ENCODE measurements at regions not wholly inside any gene's neighbourhood (a gene's known extent, or its start where the extent isn't known, plus 50 kb on each side); places are given as distances from the start of the nearest gene placed in this dataset.
"Not testable (repeated sequence)": the region's sequence is repeated elsewhere in the genome, so short reads cannot be mapped to it uniquely, and the experiment has no call there.

GRCh38 chr9:102728946-102729345, 266.2 kb upstream of the CYLC2 start:
- Histone ChIP-seq H3K27me3 (replicated peaks; ENCODE audit: insufficient read depth, low read length) (no peaks in the 10 kb centered on the region), H3K36me3 (replicated peaks; ENCODE audit: insufficient read depth, low read length) (no peaks in the 10 kb centered on the region), H3K9me3 (replicated peaks; ENCODE audit: insufficient read depth, low read length) (no peaks in the 10 kb centered on the region), H3K4me2 (ENCODE audit: low read depth, low read length) (no peak overlapping the region), H3K79me2 (ENCODE audit: low read length) (no peaks in the 10 kb centered on the region), H4K20me1 (ENCODE audit: insufficient read depth, low read length) (no peaks in the 10 kb centered on the region), H2AFZ (ENCODE audit: low read length) (no peak overlapping the region), H3K9me2 (replicated peaks; ENCODE audit: insufficient read depth, low read length) (no peaks in the 10 kb centered on the region), H3K27ac (ENCODE audit: low read length) (no peak overlapping the region), H3F3A (ENCODE audit: insufficient read depth, low read length) (no peaks in the 10 kb centered on the region), H3K4me1 (ENCODE audit: low read length) (no peaks in the 10 kb centered on the region), H3K9ac (ENCODE audit: low read length) (no peak overlapping the region), H3K4me3 (ENCODE audit: low read length) (no peak overlapping the region)
- TF ChIP-seq EZH2 (optimal IDR thresholded peaks at IDR 0.05; ENCODE audit: low read depth, low read length) (no peak), CTCF (IDR thresholded peaks at IDR 0.05; ENCODE audit: low read length) (no peak), EZH2phosphoT487 (IDR thresholded peaks at IDR 0.05; ENCODE audit: low read length) (no peak)
- no peak for DNase-seq

GRCh38 chr9:102714184-102714583, 280.9 kb upstream of the CYLC2 start:
- H3K9me3 ChIP-seq (replicated peaks; ENCODE audit: insufficient read depth, low read length), result no peaks in the 10 kb centered on the region
- H4K20me1 ChIP-seq (ENCODE audit: insufficient read depth, low read length), result no peaks in the 10 kb centered on the region
- H3K4me2 ChIP-seq (ENCODE audit: low read depth, low read length), result no peak overlapping the region
- no peak overlapping the region for H2AFZ ChIP-seq (ENCODE audit: low read length)
- DNase-seq, result no peak
- no peak overlapping the region for H3K9ac ChIP-seq (ENCODE audit: low read length)
- H3K79me2 ChIP-seq (ENCODE audit: low read length), result no peaks in the 10 kb centered on the region
- no peak overlapping the region for H3K27ac ChIP-seq (ENCODE audit: low read length)
- H3K4me3 ChIP-seq (ENCODE audit: low read length), result no peak overlapping the region
- no peak for TF ChIP-seq CTCF (IDR thresholded peaks at IDR 0.05; ENCODE audit: low read length)
- TF ChIP-seq EZH2 (optimal IDR thresholded peaks at IDR 0.05; ENCODE audit: low read depth, low read length), result no peak
- H3K4me1 ChIP-seq (ENCODE audit: low read length), result no peaks in the 10 kb centered on the region
- no peaks in the 10 kb centered on the region for H3F3A ChIP-seq (ENCODE audit: insufficient read depth, low read length)
- no peaks in the 10 kb centered on the region for H3K9me2 ChIP-seq (replicated peaks; ENCODE audit: insufficient read depth, low read length)
- H3K27me3 ChIP-seq (replicated peaks; ENCODE audit: insufficient read depth, low read length), result no peaks in the 10 kb centered on the region
- H3K36me3 ChIP-seq (replicated peaks; ENCODE audit: insufficient read depth, low read length), result no peaks in the 10 kb centered on the region

DNA sequence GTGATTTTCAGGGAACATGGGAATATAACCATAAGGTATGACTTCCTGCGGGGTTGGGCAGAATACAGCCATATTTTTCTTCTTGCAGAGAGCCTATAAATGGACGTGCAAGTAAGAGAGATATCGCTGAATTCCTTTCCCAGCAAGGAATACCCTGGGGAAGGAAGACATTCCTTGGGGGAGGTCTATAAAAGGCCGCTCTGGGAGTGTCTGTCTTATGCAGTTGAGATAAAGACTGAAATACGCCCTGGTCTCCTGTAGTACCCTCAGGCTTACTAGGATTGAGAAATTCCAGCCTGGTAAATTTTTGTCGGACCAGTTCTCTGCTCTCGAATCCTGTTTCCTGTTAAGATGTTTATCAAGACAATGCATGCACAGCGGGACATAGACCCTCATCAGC, 282.2 kb upstream of the CYLC2 start:
- not testable (repeated sequence) for H3K9ac ChIP-seq (ENCODE audit: low read length); H3K4me3 ChIP-seq (ENCODE audit: low read length); H3K36me3 ChIP-seq (replicated peaks; ENCODE audit: insufficient read depth, low read length); H3K27me3 ChIP-seq (replicated peaks; ENCODE audit: insufficient read depth, low read length); H3F3A ChIP-seq (ENCODE audit: insufficient read depth, low read length); DNase-seq; H3K9me3 ChIP-seq (replicated peaks; ENCODE audit: insufficient read depth, low read length); H3K4me2 ChIP-seq (ENCODE audit: low read depth, low read length); H3K9me2 ChIP-seq (replicated peaks; ENCODE audit: insufficient read depth, low read length); H3K4me1 ChIP-seq (ENCODE audit: low read length); H3K79me2 ChIP-seq (ENCODE audit: low read length); H2AFZ ChIP-seq (ENCODE audit: low read length); H4K20me1 ChIP-seq (ENCODE audit: insufficient read depth, low read length); H3K27ac ChIP-seq (ENCODE audit: low read length)

DNA sequence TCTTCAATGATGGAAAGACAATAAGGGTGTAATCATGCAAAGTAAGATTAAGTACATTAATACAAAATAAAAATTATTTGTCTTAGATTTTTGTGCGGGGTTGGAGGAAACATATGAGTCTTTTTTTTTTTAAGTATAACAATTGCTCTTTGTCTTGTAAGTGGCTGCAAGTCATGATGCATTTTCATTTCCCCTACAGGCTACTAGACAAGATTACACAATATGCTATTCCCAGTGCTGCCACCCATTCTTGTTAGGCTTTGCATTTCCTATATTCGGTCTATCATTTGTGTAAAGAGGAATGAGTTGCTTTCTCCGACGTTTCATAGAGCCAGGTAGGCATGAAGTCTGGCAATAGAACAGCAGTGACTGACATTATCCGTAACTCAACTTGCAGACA, 294.2 kb upstream of the CYLC2 start:
- Histone ChIP-seq H2AFZ (ENCODE audit: low read length) (no peak overlapping the region), H3K79me2 (ENCODE audit: low read length) (no peaks in the 10 kb centered on the region)

More for the DNA sequence above, 294.2 kb upstream of the CYLC2 start:
- Histone ChIP-seq H3K27me3 (replicated peaks; ENCODE audit: insufficient read depth, low read length) (no peaks in the 10 kb centered on the region), H3K27ac (ENCODE audit: low read length) (no peak overlapping the region), H3K9me3 (replicated peaks; ENCODE audit: insufficient read depth, low read length) (no peaks in the 10 kb centered on the region), H3F3A (ENCODE audit: insufficient read depth, low read length) (no peaks in the 10 kb centered on the region; the same call in 1 of the 2 replicates), H3K9ac (ENCODE audit: low read length) (no peak overlapping the region), H3K36me3 (replicated peaks; ENCODE audit: insufficient read depth, low read length) (no peaks in the 10 kb centered on the region), H3K9me2 (replicated peaks; ENCODE audit: insufficient read depth, low read length) (no peaks in the 10 kb centered on the region), H3K4me2 (ENCODE audit: low read depth, low read length) (no peak overlapping the region), H3K4me1 (ENCODE audit: low read length) (no peaks in the 10 kb centered on the region), H3K4me3 (ENCODE audit: low read length) (no peak overlapping the region), H4K20me1 (ENCODE audit: insufficient read depth, low read length) (no peaks in the 10 kb centered on the region)
- no peak for DNase-seq
- TF ChIP-seq CTCF (IDR thresholded peaks at IDR 0.05; ENCODE audit: low read length) (no peak), EZH2phosphoT487 (IDR thresholded peaks at IDR 0.05; ENCODE audit: low read length) (no peak), EZH2 (optimal IDR thresholded peaks at IDR 0.05; ENCODE audit: low read depth, low read length) (no peak)
